GM23338 (cell line): ENCODE measurements at regions not wholly inside any gene's neighbourhood (a gene's known extent, or its start where the extent isn't known, plus 50 kb on each side); places are given as distances from the start of the nearest gene placed in this dataset.

ENCODE experiments used
- ATAC-seq: fragments of 200-7000 bp; cut with Tn5 transposase; 3 replicates; pipeline ENCODE4 v1.9.1; 2020
- DNase-seq: peaks from one replicate; pipeline ENCODE4 v3.0.0-alpha.2; 2015; ENCODE audit warnings: low spot score
- H2AFZ ChIP-seq: fragments of 200-600 bp; sonication (generic); 2 replicates; pipeline ENCODE4 v1.8.0; 2016; ENCODE audit warnings: antibody characterized with exemption, mild to moderate bottlenecking, moderate library complexity
- H3F3A ChIP-seq: fragments of 200-600 bp; sonication (generic); replicated peaks from 2 replicates; pipeline ENCODE4 v1.8.0; 2017; ENCODE audit warnings: antibody characterized with exemption, mixed run types, low read depth
- H3K27ac ChIP-seq: fragments of 200-600 bp; sonication (generic); 2 replicates; pipeline ENCODE4 v1.6.1; 2016; ENCODE audit warnings: low read depth
- H3K27me3 ChIP-seq: fragments of 200-600 bp; sonication (generic); 2 replicates; pipeline ENCODE4 v1.8.0; 2016; ENCODE audit warnings: mild to moderate bottlenecking, mixed run types, moderate library complexity; ENCODE audit not compliant: insufficient read depth
- H3K36me3 ChIP-seq: fragments of 200-600 bp; sonication (generic); 2 replicates; pipeline ENCODE4 v1.8.0; 2016; ENCODE audit warnings: mild to moderate bottlenecking; ENCODE audit not compliant: insufficient read depth
- H3K4me1 ChIP-seq: fragments of 200-600 bp; sonication (generic); 2 replicates; pipeline ENCODE4 v1.8.0; 2016; ENCODE audit warnings: mild to moderate bottlenecking, moderate library complexity; ENCODE audit not compliant: insufficient read depth
- H3K4me2 ChIP-seq: fragments of 200-600 bp; sonication (generic); 2 replicates; pipeline ENCODE4 v1.7.1; 2017; ENCODE audit warnings: mixed run types
- H3K4me3 ChIP-seq: fragments of 200-600 bp; sonication (generic); 2 replicates; pipeline ENCODE4 v1.6.1; 2016; ENCODE audit warnings: mixed run types
- H3K79me2 ChIP-seq: fragments of 200-600 bp; sonication (generic); replicated peaks from 2 replicates; pipeline ENCODE4 v1.8.0; 2017; ENCODE audit warnings: mild to moderate bottlenecking; ENCODE audit not compliant: insufficient read depth
- H3K9me2 ChIP-seq: fragments of 200-600 bp; sonication (generic); 2 replicates; pipeline ENCODE4 v1.8.0; 2017; ENCODE audit not compliant: insufficient read depth
- H4K20me1 ChIP-seq: fragments of 200-600 bp; sonication (generic); replicated peaks from 2 replicates; pipeline ENCODE4 v1.8.0; 2017; ENCODE audit warnings: mild to moderate bottlenecking; ENCODE audit not compliant: insufficient read depth
- H3K27ac Mint-ChIP-seq: 2 replicates; pipeline ENCODE4 v1.8.0; 2020; ENCODE audit warnings: inconsistent platforms, mild to moderate bottlenecking, moderate library complexity, mixed read lengths
- H3K27me3 Mint-ChIP-seq: 3 replicates; pipeline ENCODE4 v1.8.0; 2022; ENCODE audit warnings: low read depth, mild to moderate bottlenecking, moderate library complexity, mixed read lengths, inconsistent platforms; ENCODE audit not compliant: insufficient read depth, poor library complexity
- H3K36me3 Mint-ChIP-seq: 3 replicates; pipeline ENCODE4 v1.8.0; 2021; ENCODE audit warnings: low read depth, mild to moderate bottlenecking, inconsistent platforms, moderate library complexity, mixed read lengths
- H3K4me1 Mint-ChIP-seq: 3 replicates; pipeline ENCODE4 v1.8.0; 2020; ENCODE audit warnings: mild to moderate bottlenecking, inconsistent platforms, mixed read lengths
- H3K4me3 Mint-ChIP-seq: 3 replicates; pipeline ENCODE4 v1.8.0; 2021; ENCODE audit warnings: moderate library complexity, mild to moderate bottlenecking, inconsistent platforms, mixed read lengths
- H3K9me3 Mint-ChIP-seq: 3 replicates; pipeline ENCODE4 v1.8.0; 2020; ENCODE audit warnings: moderate library complexity, mild to moderate bottlenecking, inconsistent platforms, mixed read lengths
- CREB1 ChIP-seq: fragments of 250-450 bp; sonication (Bioruptor Pico); IDR thresholded peaks from 2 replicates; pipeline ENCODE4 v1.5.0; 2020; ENCODE audit warnings: low read depth, mild to moderate bottlenecking, moderate library complexity
- EZH2 ChIP-seq: fragments of 200-600 bp; sonication (generic); IDR thresholded peaks from one replicate; pipeline ENCODE4 v1.8.0; 2017; ENCODE audit warnings: antibody characterized with exemption, mild to moderate bottlenecking, low read depth; ENCODE audit not compliant: unreplicated experiment
- EZH2phosphoT487 ChIP-seq: fragments of 200-600 bp; sonication (generic); IDR thresholded peaks from one replicate; pipeline ENCODE4 v1.8.1; 2018; ENCODE audit warnings: antibody characterized with exemption; ENCODE audit not compliant: unreplicated experiment
- NANOG ChIP-seq: IDR thresholded peaks from 2 replicates; pipeline ENCODE4 v1.6.1; 2016; ENCODE audit warnings: antibody characterized with exemption, borderline replicate concordance
- ZNF331 ChIP-seq: fragments of 250-450 bp; sonication (Bioruptor Pico); IDR thresholded peaks from 2 replicates; pipeline ENCODE4 v1.5.0; 2020; ENCODE audit warnings: low read depth, mild to moderate bottlenecking, moderate library complexity
- ZNF462 ChIP-seq: fragments of 250-450 bp; sonication (Bioruptor Pico); IDR thresholded peaks from 2 replicates; pipeline ENCODE4 v1.5.0; 2020; ENCODE audit warnings: mild to moderate bottlenecking, moderate library complexity
- TF ChIP-seq, protein P1 (sequence below): IDR thresholded peaks from one replicate; pipeline ENCODE4 v1.6.1; 2018; ENCODE audit warnings: antibody characterized with exemption; ENCODE audit not compliant: unreplicated experiment
- TF ChIP-seq, protein P2 (sequence below): IDR thresholded peaks from 2 replicates; pipeline ENCODE4 v1.6.1; 2016; ENCODE audit warnings: antibody characterized with exemption

DNA sequence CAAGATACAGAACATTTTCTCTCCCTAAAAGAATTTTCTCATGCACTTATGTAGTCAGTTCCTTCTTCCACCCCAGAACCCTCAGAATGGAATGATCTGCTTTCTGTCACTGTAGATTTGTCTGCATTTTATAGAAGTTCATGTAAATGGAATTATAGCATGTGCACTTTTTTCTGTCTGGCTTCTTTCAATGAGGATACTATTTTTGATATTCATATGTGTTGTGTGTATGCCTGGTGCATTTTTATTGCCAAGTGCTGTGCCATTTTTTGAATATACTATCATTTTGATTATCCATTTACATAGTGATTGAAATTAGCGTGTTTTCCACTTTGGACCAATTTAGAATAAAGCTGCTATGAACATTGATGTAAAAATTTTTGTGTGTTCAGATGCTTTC is 156.6 kb upstream of the ALCAM start:
- ATAC-seq (no peak), DNase-seq (no peak)
- H3K4me3 ChIP-seq, result no peak overlapping the region
- Mint-ChIP-seq H3K9me3 (no peaks in the 10 kb centered on the region), H3K4me3 (no peak overlapping the region), H3K36me3 (no peaks in the 10 kb centered on the region), H3K27ac (no peak overlapping the region), H3K27me3 (no peaks in the 10 kb centered on the region), H3K4me1 (no peaks in the 10 kb centered on the region)
- no peaks in the 10 kb centered on the region for H3F3A ChIP-seq
- H2AFZ ChIP-seq, result no peak overlapping the region
- no peak for TF ChIP-seq CREB1 (CRISPR knock-in tag)
- TF ChIP-seq EZH2phosphoT487, result no peak
- H3K4me2 ChIP-seq, result no peak overlapping the region
- no peaks in the 10 kb centered on the region for H3K36me3 ChIP-seq
- H3K79me2 ChIP-seq, result no peaks in the 10 kb centered on the region
- H4K20me1 ChIP-seq, result no peaks in the 10 kb centered on the region
- no peaks in the 10 kb centered on the region for H3K27me3 ChIP-seq
- no peaks in the 10 kb centered on the region for H3K9me2 ChIP-seq
- no peak overlapping the region for H3K27ac ChIP-seq
- no peaks in the 10 kb centered on the region for H3K4me1 ChIP-seq

- Mint-ChIP-seq H3K36me3 (no peaks in the 10 kb centered on the region), H3K27ac (no peak overlapping the region), H3K9me3 (no peaks in the 10 kb centered on the region), H3K27me3 (no peaks in the 10 kb centered on the region), H3K4me1 (no peaks in the 10 kb centered on the region), H3K4me3 (no peak overlapping the region)
- H3K9me2 ChIP-seq, result no peaks in the 10 kb centered on the region
- no peak overlapping the region for H3K4me2 ChIP-seq
- no peak for ATAC-seq
- no peaks in the 10 kb centered on the region for H3K27me3 ChIP-seq
- H3K4me3 ChIP-seq, result no peak overlapping the region
- H2AFZ ChIP-seq, result no peak overlapping the region
- TF ChIP-seq CREB1 (CRISPR knock-in tag) (no peak), ZNF331 (CRISPR knock-in tag) (no peak), NANOG (no peak), EZH2 (no peak), EZH2phosphoT487 (no peak), ZNF462 (CRISPR knock-in tag) (no peak)
- TF ChIP-seq, protein P1, sequence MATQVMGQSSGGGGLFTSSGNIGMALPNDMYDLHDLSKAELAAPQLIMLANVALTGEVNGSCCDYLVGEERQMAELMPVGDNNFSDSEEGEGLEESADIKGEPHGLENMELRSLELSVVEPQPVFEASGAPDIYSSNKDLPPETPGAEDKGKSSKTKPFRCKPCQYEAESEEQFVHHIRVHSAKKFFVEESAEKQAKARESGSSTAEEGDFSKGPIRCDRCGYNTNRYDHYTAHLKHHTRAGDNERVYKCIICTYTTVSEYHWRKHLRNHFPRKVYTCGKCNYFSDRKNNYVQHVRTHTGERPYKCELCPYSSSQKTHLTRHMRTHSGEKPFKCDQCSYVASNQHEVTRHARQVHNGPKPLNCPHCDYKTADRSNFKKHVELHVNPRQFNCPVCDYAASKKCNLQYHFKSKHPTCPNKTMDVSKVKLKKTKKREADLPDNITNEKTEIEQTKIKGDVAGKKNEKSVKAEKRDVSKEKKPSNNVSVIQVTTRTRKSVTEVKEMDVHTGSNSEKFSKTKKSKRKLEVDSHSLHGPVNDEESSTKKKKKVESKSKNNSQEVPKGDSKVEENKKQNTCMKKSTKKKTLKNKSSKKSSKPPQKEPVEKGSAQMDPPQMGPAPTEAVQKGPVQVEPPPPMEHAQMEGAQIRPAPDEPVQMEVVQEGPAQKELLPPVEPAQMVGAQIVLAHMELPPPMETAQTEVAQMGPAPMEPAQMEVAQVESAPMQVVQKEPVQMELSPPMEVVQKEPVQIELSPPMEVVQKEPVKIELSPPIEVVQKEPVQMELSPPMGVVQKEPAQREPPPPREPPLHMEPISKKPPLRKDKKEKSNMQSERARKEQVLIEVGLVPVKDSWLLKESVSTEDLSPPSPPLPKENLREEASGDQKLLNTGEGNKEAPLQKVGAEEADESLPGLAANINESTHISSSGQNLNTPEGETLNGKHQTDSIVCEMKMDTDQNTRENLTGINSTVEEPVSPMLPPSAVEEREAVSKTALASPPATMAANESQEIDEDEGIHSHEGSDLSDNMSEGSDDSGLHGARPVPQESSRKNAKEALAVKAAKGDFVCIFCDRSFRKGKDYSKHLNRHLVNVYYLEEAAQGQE, result no peak
- TF ChIP-seq, protein P2, sequence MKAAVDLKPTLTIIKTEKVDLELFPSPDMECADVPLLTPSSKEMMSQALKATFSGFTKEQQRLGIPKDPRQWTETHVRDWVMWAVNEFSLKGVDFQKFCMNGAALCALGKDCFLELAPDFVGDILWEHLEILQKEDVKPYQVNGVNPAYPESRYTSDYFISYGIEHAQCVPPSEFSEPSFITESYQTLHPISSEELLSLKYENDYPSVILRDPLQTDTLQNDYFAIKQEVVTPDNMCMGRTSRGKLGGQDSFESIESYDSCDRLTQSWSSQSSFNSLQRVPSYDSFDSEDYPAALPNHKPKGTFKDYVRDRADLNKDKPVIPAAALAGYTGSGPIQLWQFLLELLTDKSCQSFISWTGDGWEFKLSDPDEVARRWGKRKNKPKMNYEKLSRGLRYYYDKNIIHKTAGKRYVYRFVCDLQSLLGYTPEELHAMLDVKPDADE, result no peak
- DNase-seq, result no peak
- H3K36me3 ChIP-seq, result no peaks in the 10 kb centered on the region
- H3K27ac ChIP-seq, result no peak overlapping the region
- H3K79me2 ChIP-seq, result no peaks in the 10 kb centered on the region
- H4K20me1 ChIP-seq, result no peaks in the 10 kb centered on the region
- H3K4me1 ChIP-seq, result no peaks in the 10 kb centered on the region
- no peaks in the 10 kb centered on the region for H3F3A ChIP-seq
Measured at GRCh38 chr3:105214590-105214989, 152.1 kb upstream of the ALCAM start.
